Trophoblast cell (in vitro differentiated cells and primary cell): ENCODE measurements at regions not wholly inside any gene's neighbourhood (a gene's known extent, or its start where the extent isn't known, plus 50 kb on each side); places are given as distances from the start of the nearest gene placed in this dataset.

Source experiments
- DNase-seq, 2 donors: peaks; one replicate each; pipeline ENCODE4 v3.0.0-alpha.2; 2016
- H2AFZ ChIP-seq: 2 replicates; pipeline ENCODE4 v1.6.1; 2013; ENCODE audit warnings: low read length, moderate library complexity, mild to moderate bottlenecking; ENCODE audit not compliant: insufficient read depth, poor library complexity
- H2AK5ac ChIP-seq: 2 replicates; pipeline ENCODE4 v1.6.1; 2013; ENCODE audit warnings: mild to moderate bottlenecking, low read length
- H2BK120ac ChIP-seq: 2 replicates; pipeline ENCODE4 v1.6.1; 2013; ENCODE audit warnings: low read length, mild to moderate bottlenecking, moderate library complexity; ENCODE audit not compliant: insufficient read depth, poor library complexity
- H2BK12ac ChIP-seq: 2 replicates; pipeline ENCODE4 v1.6.1; 2013; ENCODE audit warnings: mild to moderate bottlenecking, low read length, moderate library complexity
- H2BK5ac ChIP-seq: 2 replicates; pipeline ENCODE4 v1.6.1; 2013; ENCODE audit warnings: low read length, low read depth, moderate library complexity, mild to moderate bottlenecking; ENCODE audit not compliant: poor library complexity
- H3K14ac ChIP-seq: 2 replicates; pipeline ENCODE4 v1.6.1; 2013; ENCODE audit warnings: mild to moderate bottlenecking, low read length
- H3K18ac ChIP-seq: 2 replicates; pipeline ENCODE4 v1.6.1; 2013; ENCODE audit warnings: mild to moderate bottlenecking, low read length
- H3K23ac ChIP-seq: 2 replicates; pipeline ENCODE4 v1.6.1; 2013; ENCODE audit warnings: low read length
- H3K27ac ChIP-seq: 2 replicates; pipeline ENCODE4 v1.5.1; 2013; ENCODE audit warnings: low read depth, mild to moderate bottlenecking, inconsistent platforms, low read length, moderate library complexity
- H3K27me3 ChIP-seq: 2 replicates; pipeline ENCODE4 v1.6.1; 2013; ENCODE audit warnings: inconsistent platforms, mild to moderate bottlenecking, low read length, moderate library complexity; ENCODE audit not compliant: insufficient read depth
- H3K36me3 ChIP-seq, 2 experiments: 1 replicate in 1 of 2; 2 replicates in 1 of 2; pipeline ENCODE4 v1.6.1; 2013; ENCODE audit warnings: low read length in 2 of 2, mild to moderate bottlenecking in 2 of 2, moderate library complexity in 1 of 2; ENCODE audit not compliant: insufficient read depth in 2 of 2, control insufficient read depth in 1 of 2
- H3K4ac ChIP-seq: 2 replicates; pipeline ENCODE4 v1.6.1; 2013; ENCODE audit warnings: low read depth, mild to moderate bottlenecking, low read length, moderate library complexity
- H3K4me1 ChIP-seq, 2 experiments: 1 replicate in 1 of 2; 2 replicates in 1 of 2; pipeline ENCODE4 v1.6.1; 2013; ENCODE audit warnings: low read length in 2 of 2, mild to moderate bottlenecking in 2 of 2, moderate library complexity in 1 of 2; ENCODE audit not compliant: insufficient read depth in 2 of 2, control insufficient read depth in 1 of 2
- H3K4me2 ChIP-seq: 2 replicates; pipeline ENCODE4 v1.6.1; 2013; ENCODE audit warnings: inconsistent platforms, mild to moderate bottlenecking, low read length, moderate library complexity
- H3K4me3 ChIP-seq: 2 replicates; pipeline ENCODE4 v1.5.1; 2013; ENCODE audit warnings: mild to moderate bottlenecking, low read depth, low read length, inconsistent platforms
- H3K79me1 ChIP-seq: one replicate; pipeline ENCODE4 v1.6.1; 2013; ENCODE audit warnings: low read length
- H3K79me2 ChIP-seq: 2 replicates; pipeline ENCODE4 v1.6.1; 2013; ENCODE audit warnings: low read length, mild to moderate bottlenecking; ENCODE audit not compliant: control insufficient read depth, insufficient read depth, poor library complexity
- H3K9ac ChIP-seq: 2 replicates; pipeline ENCODE4 v1.6.1; 2013; ENCODE audit warnings: mild to moderate bottlenecking, low read length
- H3K9me3 ChIP-seq: 2 replicates; pipeline ENCODE4 v1.6.1; 2013; ENCODE audit warnings: low read depth, mild to moderate bottlenecking, control low read depth, inconsistent platforms, low read length; ENCODE audit not compliant: insufficient read depth
- H4K12ac ChIP-seq: 2 replicates; pipeline ENCODE4 v1.6.1; 2013; ENCODE audit warnings: low read depth, mild to moderate bottlenecking, low read length, moderate library complexity
- H4K8ac ChIP-seq: 2 replicates; pipeline ENCODE4 v1.6.1; 2013; ENCODE audit warnings: low read depth, mild to moderate bottlenecking, low read length, moderate library complexity
- H4K91ac ChIP-seq: one replicate; pipeline ENCODE4 v1.6.1; 2013; ENCODE audit warnings: low read depth, mild to moderate bottlenecking, low read length, moderate library complexity
- WGBS: extraction: QIAGEN DNeasy Blood & Tissue Kit; methylation state at CpG from one replicate; pipeline ENCODE4 v1.1.7; 2013; ENCODE audit warnings: missing lambda C conversion rate; ENCODE audit not compliant: insufficient read length, insufficient coverage; ENCODE audit errors: extremely low coverage; 5-methylcytosine and 5-hydroxymethylcytosine counted together

GRCh38 chr5:4038994-4039393 is 443.4 kb downstream of the IRX1 start:
- H2BK5ac ChIP-seq, result no peak overlapping the region
- no peak overlapping the region for H3K4me2 ChIP-seq
- H3K14ac ChIP-seq, result no peak overlapping the region
- H3K27ac ChIP-seq, result no peak overlapping the region
- H2BK120ac ChIP-seq, result no peak overlapping the region
- no peaks in the 10 kb centered on the region for H3K36me3 ChIP-seq
- no peak overlapping the region for H4K12ac ChIP-seq
- no peak overlapping the region for H4K8ac ChIP-seq
- no peaks in the 10 kb centered on the region for H3K27me3 ChIP-seq
- WGBS, result no CpG with 5 or more reads among the region's 8 CpGs
- H3K9ac ChIP-seq, result no peak overlapping the region
- H2BK12ac ChIP-seq, result no peak overlapping the region
- no peaks in the 10 kb centered on the region for H3K4me1 ChIP-seq
- no peak overlapping the region for H3K18ac ChIP-seq
- no peak overlapping the region for H2AK5ac ChIP-seq
- no peak overlapping the region for H3K23ac ChIP-seq
- H3K9me3 ChIP-seq, result no peaks in the 10 kb centered on the region
- DNase-seq, result no peak
- no peaks in the 10 kb centered on the region for H3K79me1 ChIP-seq
- H3K79me2 ChIP-seq, result no peaks in the 10 kb centered on the region
- H3K4me3 ChIP-seq, result no peak overlapping the region
- no peak overlapping the region for H2AFZ ChIP-seq
- H3K4ac ChIP-seq, result no peak overlapping the region
- no peak overlapping the region for H4K91ac ChIP-seq

GRCh38 chr5:4042311-4042710 is 446.7 kb downstream of the IRX1 start:
- Histone ChIP-seq H4K91ac (no peak overlapping the region), H4K8ac (no peak overlapping the region), H2BK12ac (no peak overlapping the region), H3K4me2 (no peak overlapping the region), H2AK5ac (no peak overlapping the region), H2BK5ac (no peak overlapping the region), H3K79me2 (no peaks in the 10 kb centered on the region), H3K4me3 (no peak overlapping the region), H3K14ac (no peak overlapping the region), H4K12ac (no peak overlapping the region), H3K9me3 (no peaks in the 10 kb centered on the region), H2AFZ (no peak overlapping the region), H2BK120ac (no peak overlapping the region), H3K79me1 (no peaks in the 10 kb centered on the region), H3K4me1 (no peaks in the 10 kb centered on the region), H3K9ac (no peak overlapping the region), H3K18ac (no peak overlapping the region), H3K23ac (no peak overlapping the region), H3K27ac (no peak overlapping the region), H3K36me3 (no peaks in the 10 kb centered on the region), H3K4ac (no peak overlapping the region), H3K27me3 (no peaks in the 10 kb centered on the region)
- DNase-seq, result no peak
- WGBS, result no CpG with 5 or more reads among the region's 2 CpGs

DNA sequence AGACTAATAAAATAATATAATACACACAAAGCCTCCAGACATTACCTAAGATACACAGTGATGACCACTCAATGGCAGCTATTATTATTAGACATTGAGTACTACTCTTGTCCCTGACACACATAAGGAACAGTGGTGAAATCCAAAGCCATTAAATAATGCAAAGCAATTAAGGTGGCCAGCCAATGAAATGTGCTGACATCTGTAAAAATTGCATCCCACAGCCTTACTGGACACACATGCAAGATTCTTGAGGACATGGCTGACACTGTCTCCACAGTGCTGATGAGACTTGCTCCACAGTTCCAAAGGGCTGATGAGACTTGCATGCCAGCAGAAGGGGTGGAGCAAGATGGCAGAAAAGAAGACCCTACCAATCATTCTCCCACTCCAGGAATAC is 447.5 kb downstream of the IRX1 start:
- H4K12ac ChIP-seq, result no peak overlapping the region
- no peak overlapping the region for H3K9ac ChIP-seq
- no peak overlapping the region for H3K4me2 ChIP-seq
- no peak overlapping the region for H4K91ac ChIP-seq
- H3K14ac ChIP-seq, result no peak overlapping the region
- H2BK120ac ChIP-seq, result no peak overlapping the region
- DNase-seq, result no peak
- no peaks in the 10 kb centered on the region for H3K79me1 ChIP-seq
- H2AFZ ChIP-seq, result no peak overlapping the region
- H4K8ac ChIP-seq, result no peak overlapping the region
- H2AK5ac ChIP-seq, result no peak overlapping the region
- H3K9me3 ChIP-seq, result no peaks in the 10 kb centered on the region
- no peaks in the 10 kb centered on the region for H3K36me3 ChIP-seq
- H2BK5ac ChIP-seq, result no peak overlapping the region
- no peaks in the 10 kb centered on the region for H3K27me3 ChIP-seq
- H3K18ac ChIP-seq, result no peak overlapping the region
- no peak overlapping the region for H3K4ac ChIP-seq
- no peak overlapping the region for H3K4me3 ChIP-seq
- H2BK12ac ChIP-seq, result no peak overlapping the region
- no peaks in the 10 kb centered on the region for H3K79me2 ChIP-seq
- H3K4me1 ChIP-seq, result no peaks in the 10 kb centered on the region
- H3K23ac ChIP-seq, result no peak overlapping the region
- no peak overlapping the region for H3K27ac ChIP-seq

DNA sequence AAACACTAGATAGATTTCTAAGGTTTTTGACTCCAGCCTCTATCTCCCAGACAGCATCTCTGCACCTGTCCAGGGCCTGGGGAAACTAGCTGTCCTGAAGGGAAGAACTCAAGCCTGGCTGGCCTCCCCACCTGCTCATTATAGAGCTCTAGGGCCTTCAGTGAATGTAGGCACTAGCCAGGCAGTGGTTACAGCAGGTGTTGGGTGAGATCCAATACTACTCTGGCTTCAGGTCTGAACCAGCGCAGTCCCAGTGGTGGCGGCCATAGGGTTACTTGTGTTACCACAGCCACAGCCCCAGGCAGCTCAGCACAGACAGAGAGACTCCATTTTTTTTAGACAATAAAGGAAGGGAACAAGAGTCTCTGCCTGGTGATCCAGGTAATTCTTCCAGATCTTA is 449.2 kb downstream of the IRX1 start:
- H4K91ac ChIP-seq, result no peak overlapping the region
- H3K4me3 ChIP-seq, result no peak overlapping the region
- no peaks in the 10 kb centered on the region for H3K79me1 ChIP-seq
- no peak overlapping the region for H2BK120ac ChIP-seq
- H3K4me2 ChIP-seq, result no peak overlapping the region
- no peak overlapping the region for H3K27ac ChIP-seq
- H3K14ac ChIP-seq, result no peak overlapping the region
- H3K23ac ChIP-seq, result no peak overlapping the region
- DNase-seq, result no peak
- no peak overlapping the region for H3K9ac ChIP-seq
- no peaks in the 10 kb centered on the region for H3K27me3 ChIP-seq
- no peak overlapping the region for H4K8ac ChIP-seq
- no peak overlapping the region for H2AFZ ChIP-seq
- no peaks in the 10 kb centered on the region for H3K4me1 ChIP-seq
- no peak overlapping the region for H2BK5ac ChIP-seq
- no peak overlapping the region for H2BK12ac ChIP-seq
- H3K9me3 ChIP-seq, result no peaks in the 10 kb centered on the region
- no peak overlapping the region for H3K4ac ChIP-seq
- no CpG with 5 or more reads among the region's 2 CpGs for WGBS
- no peak overlapping the region for H4K12ac ChIP-seq
- H3K18ac ChIP-seq, result no peak overlapping the region
- H3K79me2 ChIP-seq, result no peaks in the 10 kb centered on the region
- H2AK5ac ChIP-seq, result no peak overlapping the region
- H3K36me3 ChIP-seq, result no peaks in the 10 kb centered on the region

DNA sequence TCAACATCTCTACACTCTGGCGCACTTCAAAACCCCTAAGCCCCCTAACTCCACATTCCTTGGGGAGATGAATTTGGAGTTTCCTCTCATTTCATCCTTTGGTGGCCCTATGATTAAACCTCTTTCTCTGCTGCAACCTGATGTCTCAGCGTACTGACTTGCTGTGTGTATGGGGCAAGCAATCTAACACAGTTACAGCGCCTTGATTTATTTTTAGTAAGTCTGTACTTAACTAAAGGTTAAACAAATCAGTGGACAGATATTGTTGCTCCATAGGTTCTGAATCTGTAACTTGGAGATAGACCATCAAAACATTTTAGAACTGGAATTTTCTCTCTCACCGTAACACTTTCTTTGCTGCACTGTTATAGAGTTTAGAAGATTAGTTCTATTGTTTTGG is 452.8 kb downstream of the IRX1 start:
- Histone ChIP-seq H4K91ac (no peak overlapping the region), H3K4me2 (no peak overlapping the region), H2AFZ (no peak overlapping the region), H3K27me3 (no peaks in the 10 kb centered on the region), H3K79me1 (no peaks in the 10 kb centered on the region), H3K14ac (no peak overlapping the region), H3K9ac (no peak overlapping the region), H2BK12ac (no peak overlapping the region), H3K36me3 (no peaks in the 10 kb centered on the region), H3K18ac (no peak overlapping the region), H2BK5ac (no peak overlapping the region), H3K79me2 (no peaks in the 10 kb centered on the region), H3K27ac (no peak overlapping the region), H4K8ac (no peak overlapping the region), H3K4me1 (no peaks in the 10 kb centered on the region), H2BK120ac (no peak overlapping the region), H3K23ac (no peak overlapping the region), H2AK5ac (no peak overlapping the region), H3K9me3 (peaks cover 2% of the 10 kb centered on the region), H3K4ac (no peak overlapping the region), H4K12ac (no peak overlapping the region), H3K4me3 (no peak overlapping the region)
- no peak for DNase-seq
- no CpG with 5 or more reads among the region's 4 CpGs for WGBS
